ENCODE measurements at regions not wholly inside any gene's neighbourhood (a gene's known extent, or its start where the extent isn't known, plus 50 kb on each side); places are given as distances from the start of the nearest gene placed in this dataset.

DNA sequence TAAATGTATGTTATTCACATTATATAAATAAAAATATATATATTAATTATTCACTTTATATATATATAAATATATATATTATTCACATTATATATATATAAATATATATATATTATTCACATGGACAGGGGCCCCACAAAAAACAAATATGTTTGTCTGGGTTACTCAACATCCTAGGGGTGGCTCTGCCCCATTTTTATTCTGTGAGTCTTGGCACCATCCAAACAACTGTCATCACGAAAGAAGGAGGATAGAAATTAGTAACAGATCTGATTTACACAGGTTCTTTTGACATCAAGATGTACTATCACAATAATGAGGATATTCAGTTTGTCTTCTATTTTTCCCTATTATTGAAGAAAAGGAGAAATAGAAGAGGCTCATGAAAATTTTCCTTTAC lies 187.3 kb downstream of the GPX5 start:
- TF ChIP-seq POLR2AphosphoS5 (IDR thresholded peaks at IDR 0.05; ENCODE audit: low read depth, low read length), result no peak
- TF ChIP-seq, protein P1, sequence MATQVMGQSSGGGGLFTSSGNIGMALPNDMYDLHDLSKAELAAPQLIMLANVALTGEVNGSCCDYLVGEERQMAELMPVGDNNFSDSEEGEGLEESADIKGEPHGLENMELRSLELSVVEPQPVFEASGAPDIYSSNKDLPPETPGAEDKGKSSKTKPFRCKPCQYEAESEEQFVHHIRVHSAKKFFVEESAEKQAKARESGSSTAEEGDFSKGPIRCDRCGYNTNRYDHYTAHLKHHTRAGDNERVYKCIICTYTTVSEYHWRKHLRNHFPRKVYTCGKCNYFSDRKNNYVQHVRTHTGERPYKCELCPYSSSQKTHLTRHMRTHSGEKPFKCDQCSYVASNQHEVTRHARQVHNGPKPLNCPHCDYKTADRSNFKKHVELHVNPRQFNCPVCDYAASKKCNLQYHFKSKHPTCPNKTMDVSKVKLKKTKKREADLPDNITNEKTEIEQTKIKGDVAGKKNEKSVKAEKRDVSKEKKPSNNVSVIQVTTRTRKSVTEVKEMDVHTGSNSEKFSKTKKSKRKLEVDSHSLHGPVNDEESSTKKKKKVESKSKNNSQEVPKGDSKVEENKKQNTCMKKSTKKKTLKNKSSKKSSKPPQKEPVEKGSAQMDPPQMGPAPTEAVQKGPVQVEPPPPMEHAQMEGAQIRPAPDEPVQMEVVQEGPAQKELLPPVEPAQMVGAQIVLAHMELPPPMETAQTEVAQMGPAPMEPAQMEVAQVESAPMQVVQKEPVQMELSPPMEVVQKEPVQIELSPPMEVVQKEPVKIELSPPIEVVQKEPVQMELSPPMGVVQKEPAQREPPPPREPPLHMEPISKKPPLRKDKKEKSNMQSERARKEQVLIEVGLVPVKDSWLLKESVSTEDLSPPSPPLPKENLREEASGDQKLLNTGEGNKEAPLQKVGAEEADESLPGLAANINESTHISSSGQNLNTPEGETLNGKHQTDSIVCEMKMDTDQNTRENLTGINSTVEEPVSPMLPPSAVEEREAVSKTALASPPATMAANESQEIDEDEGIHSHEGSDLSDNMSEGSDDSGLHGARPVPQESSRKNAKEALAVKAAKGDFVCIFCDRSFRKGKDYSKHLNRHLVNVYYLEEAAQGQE (IDR thresholded peaks at IDR 0.05; ENCODE audit: insufficient read depth in 1 of 2, low read depth in 2 of 2, low read length in 2 of 2), result no peak
- TF ChIP-seq SIN3A (IDR thresholded peaks at IDR 0.05; ENCODE audit: borderline replicate concordance, insufficient read depth, low read length), result no peak
- no peak for TF ChIP-seq FOXP2 (optimal IDR thresholded peaks at IDR 0.05; ENCODE audit: borderline replicate concordance, extremely low read depth, extremely low read length, insufficient read depth)
- TF ChIP-seq TAF1 (IDR thresholded peaks at IDR 0.05; ENCODE audit: borderline replicate concordance, insufficient read depth, low read length), result no peak
